ENCODE measurements at regions not wholly inside any gene's neighbourhood (a gene's known extent, or its start where the extent isn't known, plus 50 kb on each side); places are given as distances from the start of the nearest gene placed in this dataset.
"Not testable (repeated sequence)": the region's sequence is repeated elsewhere in the genome, so short reads cannot be mapped to it uniquely, and the experiment has no call there.

DNA sequence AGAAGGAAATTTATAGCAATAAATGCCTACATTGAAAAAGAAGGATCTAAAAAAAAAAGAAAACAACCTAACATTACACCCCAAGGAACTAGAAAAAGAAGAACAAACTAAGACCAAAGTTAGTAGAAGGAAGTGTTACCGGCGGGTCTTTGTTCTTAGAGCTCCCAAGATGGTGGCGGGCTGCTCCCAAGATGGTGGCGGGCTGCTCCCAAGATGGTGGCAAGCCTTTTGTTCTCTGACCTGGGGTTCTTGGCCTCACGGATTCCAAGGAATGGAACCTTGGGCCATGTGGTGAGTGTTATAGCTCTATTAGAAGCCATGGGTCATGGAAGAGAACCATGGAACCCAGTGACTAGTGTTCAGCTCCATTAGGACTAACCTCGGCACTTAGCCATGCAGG, 71.8 kb upstream of the PRRC2C start:
- not testable (repeated sequence) for H3K23ac ChIP-seq (ENCODE audit: insufficient read length); H3K4me3 ChIP-seq (ENCODE audit: extremely low read depth in 1 of 4, insufficient read depth in 2 of 4, low read depth in 3 of 4, low read length in 4 of 4); H2BK15ac ChIP-seq (ENCODE audit: low read length); H4K8ac ChIP-seq (ENCODE audit: extremely low read depth, insufficient read depth, low read length); H2AFZ ChIP-seq (ENCODE audit: low read length); H3K18ac ChIP-seq (ENCODE audit: extremely low read depth, low read length); H3K4me1 ChIP-seq (replicated peaks in 1 of 4; ENCODE audit: control insufficient read depth in 3 of 4, insufficient read depth in 4 of 4, low read length in 3 of 4); H2BK5ac ChIP-seq (ENCODE audit: low read depth, low read length); H2AK5ac ChIP-seq (ENCODE audit: low read depth, low read length); H3K14ac ChIP-seq (ENCODE audit: insufficient read length); H2BK20ac ChIP-seq (ENCODE audit: low read length); H2BK120ac ChIP-seq (replicated peaks; ENCODE audit: low read depth, low read length); H3K9ac ChIP-seq (replicated peaks in 1 of 4; ENCODE audit: extremely low read depth in 1 of 4, low read depth in 3 of 4, low read length in 3 of 4); H2BK12ac ChIP-seq (ENCODE audit: low read depth, low read length); H3K4ac ChIP-seq (replicated peaks; ENCODE audit: insufficient read length, low read depth, low read length); H3K56ac ChIP-seq (replicated peaks; ENCODE audit: insufficient read length, low read depth, low read length); H4K20me1 ChIP-seq (replicated peaks in 1 of 2; ENCODE audit: control insufficient read depth in 1 of 2, insufficient read depth in 2 of 2, low read length in 2 of 2); H3K79me1 ChIP-seq (ENCODE audit: low read depth, low read length); H3K79me2 ChIP-seq (ENCODE audit: control insufficient read depth in 1 of 2, insufficient read depth in 2 of 2, low read length in 2 of 2); H3K23me2 ChIP-seq (ENCODE audit: low read depth, low read length); FAIRE-seq; H4K5ac ChIP-seq (ENCODE audit: insufficient read length, low read depth, low read length); DNase-seq (ENCODE audit: low read depth in 1 of 2, low spot score in 2 of 2); H3K4me2 ChIP-seq (ENCODE audit: insufficient read depth in 1 of 2, low read depth in 2 of 2, low read length in 2 of 2); H4K91ac ChIP-seq (replicated peaks; ENCODE audit: insufficient read length, low read length); H3K36me3 ChIP-seq (ENCODE audit: control insufficient read depth in 2 of 4, insufficient read depth in 4 of 4, low read length in 3 of 4); H3K27ac ChIP-seq (ENCODE audit: low read depth, low read length); H3K9me3 ChIP-seq (ENCODE audit: insufficient read depth in 2 of 2, low read depth in 1 of 2, low read length in 1 of 2); H3K27me3 ChIP-seq (replicated peaks in 1 of 4; ENCODE audit: control insufficient read depth in 3 of 4, extremely low read depth in 1 of 4, insufficient read depth in 3 of 4, low read length in 3 of 4)
- 90% methylated on average over 6 of the region's 6 CpGs; no CpG with 5 or more reads in 1 of the 2 experiments for WGBS, 2 experiments (ENCODE audit: extremely low coverage in 1 of 2, insufficient coverage in 1 of 2, insufficient read length in 1 of 2, insufficient replicate concordance in 2 of 2, low coverage in 1 of 2, low lambda C conversion rate in 2 of 2, missing lambda C conversion rate in 1 of 2)
- POLR2A ChIA-PET (ENCODE audit: partially characterized antibody), result interaction anchor here (1.4 kb wide), 1 partner anchor 9 kb away, joined by 3 read pairs; no protein-coding TSS in a partner anchor
- CTCF ChIA-PET (ENCODE audit: partially characterized antibody), result interaction anchor here (0.6 kb wide), 2 partner anchors 178 to 315 kb away, joined by 3 read pairs; no protein-coding TSS in a partner anchor

Data from H1 (cell line).